Prostate gland (tissue), 2 donors: ENCODE measurements at regions not wholly inside any gene's neighbourhood (a gene's known extent, or its start where the extent isn't known, plus 50 kb on each side); places are given as distances from the start of the nearest gene placed in this dataset.

ENCODE experiments used
- DNase-seq: peaks from one replicate; pipeline ENCODE4 v3.0.0-alpha.2; 2019; ENCODE audit warnings: low spot score
- H3K27ac ChIP-seq, 2 donors: fragments of 200-600 bp; sonication (generic); 2 replicates each; pipeline ENCODE4 v1.5.1; 2017 to 2019
- H3K27me3 ChIP-seq: fragments of 200-600 bp; sonication (generic); replicated peaks from 2 replicates; pipeline ENCODE4 v1.5.1; 2019; ENCODE audit not compliant: insufficient read depth
- H3K36me3 ChIP-seq, 2 donors: fragments of 200-600 bp; sonication (generic); 1 replicate in 1 of 2; 2 replicates in 1 of 2; pipeline versions ENCODE4 v1.5.1 to v1.8.1; 2017 to 2019
- H3K4me1 ChIP-seq: fragments of 200-600 bp; sonication (generic); replicated peaks from 2 replicates; pipeline ENCODE4 v1.5.1; 2019
- H3K4me3 ChIP-seq, 2 donors: fragments of 200-600 bp; sonication (generic); 2 replicates each; pipeline ENCODE4 v1.5.1; 2017 to 2019
- H3K9me3 ChIP-seq: fragments of 200-600 bp; sonication (generic); 2 replicates; pipeline ENCODE4 v1.5.1; 2017
- POLR2A ChIP-seq: fragments of 450-650 bp; IDR thresholded peaks from one replicate; pipeline ENCODE4 v1.6.1; 2016; ENCODE audit warnings: antibody characterized with exemption, mild to moderate bottlenecking
- POLR2AphosphoS5 ChIP-seq: sonication (generic); formaldehyde crosslinking; IDR thresholded peaks from one replicate; pipeline ENCODE4 v1.6.1; 2017; ENCODE audit warnings: antibody characterized with exemption
- WGBS: methylation state at CpG from one replicate; pipeline ENCODE4 v1.1.5; 2018; 5-methylcytosine and 5-hydroxymethylcytosine counted together
- intact Hi-C: fragments of 100-400 bp; cut with DNase I; formaldehyde crosslinking; loops from one replicate; pipeline ENCODE4 v1.14.2; 2022
- TF ChIP-seq, protein P1 (sequence below), 4 experiments: fragments of 200-600 bp in 2 of 4; fragments of 450-650 bp in 2 of 4; sonication (generic) in 2 of 4; IDR thresholded peaks; 1 replicate in 3 of 4; 2 replicates in 1 of 4; pipeline ENCODE4 v1.5.1; 2016 to 2019; ENCODE audit warnings: antibody characterized with exemption in 4 of 4, mild to moderate bottlenecking in 2 of 4, moderate library complexity in 2 of 4

GRCh38 chr18:39297225-39297624 lies 1731.6 kb upstream of the CELF4 start:
- intact Hi-C loops, result no loop called here
- DNase-seq, result no peak

DNA sequence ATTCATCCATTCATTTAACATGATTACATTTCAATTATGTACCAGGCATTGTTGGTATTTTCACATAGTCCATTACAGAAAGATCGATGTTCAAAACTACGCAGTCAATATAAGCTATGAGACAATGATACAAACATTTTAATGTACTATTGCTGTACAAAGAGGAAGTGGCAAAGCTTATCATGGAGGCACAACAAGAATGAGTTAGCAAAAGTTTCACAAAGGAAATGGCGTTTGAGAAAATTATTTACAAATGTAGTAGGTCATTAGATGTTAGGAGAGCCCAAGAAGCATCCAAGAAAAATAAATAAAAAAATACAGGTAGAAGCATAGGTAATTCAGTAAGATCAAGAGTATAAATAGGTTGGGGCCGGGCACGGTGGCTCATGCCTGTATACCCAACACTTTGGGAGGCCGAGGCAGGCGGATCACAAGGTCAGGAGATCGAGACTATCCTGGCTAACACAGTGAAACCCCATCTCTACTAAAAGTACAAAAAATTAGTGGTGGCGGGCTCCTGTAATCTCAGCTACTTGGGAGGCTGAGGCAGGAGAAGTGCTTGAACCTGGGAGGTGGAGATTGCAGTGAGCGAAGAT lies 1730.8 kb upstream of the CELF4 start:
- Histone ChIP-seq H3K27me3 (no peaks in the 10 kb centered on the region), H3K27ac (no peak overlapping the region), H3K4me1 (no peaks in the 10 kb centered on the region), H3K9me3 (no peaks in the 10 kb centered on the region), H3K36me3 (no peaks in the 10 kb centered on the region), H3K4me3 (no peak overlapping the region)
- WGBS, result 94% methylated on average over 10 of the region's 10 CpGs
- TF ChIP-seq, protein P1, sequence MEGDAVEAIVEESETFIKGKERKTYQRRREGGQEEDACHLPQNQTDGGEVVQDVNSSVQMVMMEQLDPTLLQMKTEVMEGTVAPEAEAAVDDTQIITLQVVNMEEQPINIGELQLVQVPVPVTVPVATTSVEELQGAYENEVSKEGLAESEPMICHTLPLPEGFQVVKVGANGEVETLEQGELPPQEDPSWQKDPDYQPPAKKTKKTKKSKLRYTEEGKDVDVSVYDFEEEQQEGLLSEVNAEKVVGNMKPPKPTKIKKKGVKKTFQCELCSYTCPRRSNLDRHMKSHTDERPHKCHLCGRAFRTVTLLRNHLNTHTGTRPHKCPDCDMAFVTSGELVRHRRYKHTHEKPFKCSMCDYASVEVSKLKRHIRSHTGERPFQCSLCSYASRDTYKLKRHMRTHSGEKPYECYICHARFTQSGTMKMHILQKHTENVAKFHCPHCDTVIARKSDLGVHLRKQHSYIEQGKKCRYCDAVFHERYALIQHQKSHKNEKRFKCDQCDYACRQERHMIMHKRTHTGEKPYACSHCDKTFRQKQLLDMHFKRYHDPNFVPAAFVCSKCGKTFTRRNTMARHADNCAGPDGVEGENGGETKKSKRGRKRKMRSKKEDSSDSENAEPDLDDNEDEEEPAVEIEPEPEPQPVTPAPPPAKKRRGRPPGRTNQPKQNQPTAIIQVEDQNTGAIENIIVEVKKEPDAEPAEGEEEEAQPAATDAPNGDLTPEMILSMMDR (IDR thresholded peaks at IDR 0.05), result no peak
- TF ChIP-seq POLR2A (no peak), POLR2AphosphoS5 (no peak)
- no peak for DNase-seq
- intact Hi-C loops, result no loop called here

More at GRCh38 chr18:39297225-39297624, 1731.6 kb upstream of the CELF4 start:
- Histone ChIP-seq H3K36me3 (no peaks in the 10 kb centered on the region), H3K27ac (no peak overlapping the region), H3K4me1 (no peaks in the 10 kb centered on the region), H3K27me3 (no peaks in the 10 kb centered on the region), H3K4me3 (no peak overlapping the region), H3K9me3 (no peaks in the 10 kb centered on the region)
- 94% methylated on average over 1 of the region's 1 CpG for WGBS
- TF ChIP-seq POLR2A (no peak), POLR2AphosphoS5 (no peak)
- TF ChIP-seq, protein P1 (IDR thresholded peaks at IDR 0.05), result no peak

- intact Hi-C loops, result no loop called here
- TF ChIP-seq POLR2AphosphoS5 (no peak), POLR2A (no peak)
- TF ChIP-seq, protein P1 (IDR thresholded peaks at IDR 0.05), result no peak
- Histone ChIP-seq H3K9me3 (no peaks in the 10 kb centered on the region), H3K27ac (no peak overlapping the region), H3K4me1 (no peaks in the 10 kb centered on the region), H3K27me3 (no peaks in the 10 kb centered on the region), H3K4me3 (no peak overlapping the region), H3K36me3 (no peaks in the 10 kb centered on the region)
- no peak for DNase-seq
These were observed 1711.2 kb upstream of the CELF4 start for GRCh38 chr18:39276764-39277163.

- no peaks in the 10 kb centered on the region for H3K36me3 ChIP-seq
- 40% methylated on average over 1 of the region's 1 CpG for WGBS
- TF ChIP-seq POLR2A (no peak), POLR2AphosphoS5 (no peak)
- TF ChIP-seq, protein P1 (IDR thresholded peaks at IDR 0.05), result no peak
- H3K9me3 ChIP-seq, result no peaks in the 10 kb centered on the region
- no peaks in the 10 kb centered on the region for H3K4me1 ChIP-seq
- H3K4me3 ChIP-seq, result no peak overlapping the region
- intact Hi-C loops, result no loop called here
- H3K27me3 ChIP-seq, result no peaks in the 10 kb centered on the region
- no peak overlapping the region for H3K27ac ChIP-seq
- DNase-seq, result no peak
These were observed 1708.9 kb upstream of the CELF4 start for GRCh38 chr18:39274535-39274934.

DNA sequence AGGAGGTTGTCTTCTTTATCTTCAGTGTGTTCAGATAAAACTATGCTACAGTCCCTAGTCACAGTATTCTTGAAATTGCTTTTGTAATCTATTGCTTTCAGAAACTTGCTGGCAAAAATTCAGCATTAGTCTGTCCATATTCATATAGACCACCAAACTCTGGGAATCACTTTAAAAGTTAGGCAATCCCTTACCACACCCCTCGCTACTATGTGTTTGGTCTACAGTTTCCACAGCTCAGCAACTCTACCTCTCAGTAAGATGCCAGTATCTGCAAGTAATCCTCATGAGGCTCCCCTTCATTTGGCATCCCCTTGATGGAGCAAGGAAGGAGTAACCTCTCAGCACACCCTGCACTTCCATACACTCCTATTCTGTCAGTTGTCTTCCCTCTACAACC lies 1706.6 kb upstream of the CELF4 start:
- H3K4me1 ChIP-seq, result no peaks in the 10 kb centered on the region
- no peak overlapping the region for H3K27ac ChIP-seq
- no peaks in the 10 kb centered on the region for H3K27me3 ChIP-seq
- intact Hi-C loops, result no loop called here
- H3K9me3 ChIP-seq, result no peaks in the 10 kb centered on the region
- WGBS, result 93% methylated on average over 1 of the region's 1 CpG
- H3K36me3 ChIP-seq, result no peaks in the 10 kb centered on the region
- TF ChIP-seq POLR2A (no peak), POLR2AphosphoS5 (no peak)
- TF ChIP-seq, protein P1 (IDR thresholded peaks at IDR 0.05), result no peak
- DNase-seq, result no peak
- no peak overlapping the region for H3K4me3 ChIP-seq
